ENCODE measurements at regions not wholly inside any gene's neighbourhood (a gene's known extent, or its start where the extent isn't known, plus 50 kb on each side); places are given as distances from the start of the nearest gene placed in this dataset.

- TF ChIP-seq ZNF514 (tag by site-specific recombination; IDR thresholded peaks at IDR 0.05) (no peak), ZFP3 (tag by site-specific recombination; IDR thresholded peaks at IDR 0.05; ENCODE audit: low read depth) (no peak)
These were observed 116.4 kb upstream of the ITGB1 start for GRCh38 chr10:33074443-33074842.

Data from HEK293 (cell line).